IMR-90 (cell line): ENCODE measurements at regions not wholly inside any gene's neighbourhood (a gene's known extent, or its start where the extent isn't known, plus 50 kb on each side); places are given as distances from the start of the nearest gene placed in this dataset.

ENCODE experiments used
- ATAC-seq: fragments of 200-7000 bp; cut with Tn5 transposase; 2 replicates; pipeline ENCODE4 v1.9.1; 2020; ENCODE audit warnings: low read depth, mild to moderate bottlenecking, moderate library complexity
- BruUV-seq: library from RNA; stranded (reverse); fragments of 400-500 nt; replicated peaks from 2 replicates; lab custom pipeline; 2021; lab: Mats Ljungman, UMichigan
- CTCF ChIA-PET: fragments of 300-600 bp; formaldehyde crosslinking; extraction: SDS; loops from one replicate; lab custom pipeline; 2021; ENCODE audit warnings: antibody characterized with exemption; lab: Yijun Ruan, JAX
- POLR2A ChIA-PET: fragments of 300-600 bp; sonication (Branson Sonifier 250); formaldehyde crosslinking; loops from one replicate; lab custom pipeline; 2022; ENCODE audit warnings: antibody characterized with exemption; ENCODE audit not compliant: unreplicated experiment; lab: Charles Lee
- DNase-seq: peaks from one replicate; pipeline ENCODE4 v3.0.0; 2013
- H2AFZ ChIP-seq: replicated peaks from 2 replicates; pipeline ENCODE3; 2013; ENCODE audit warnings: low read length, mild to moderate bottlenecking; ENCODE audit not compliant: poor library complexity
- H2AK5ac ChIP-seq: 2 replicates; pipeline ENCODE4 v1.6.1; 2013; ENCODE audit warnings: low read depth, low read length, inconsistent platforms
- H2AK9ac ChIP-seq: replicated peaks from 2 replicates; pipeline ENCODE3; 2013; ENCODE audit warnings: mild to moderate bottlenecking, low read depth, low read length, moderate library complexity; ENCODE audit not compliant: poor library complexity
- H2BK120ac ChIP-seq: 2 replicates; pipeline ENCODE4 v1.6.1; 2013; ENCODE audit warnings: low read depth, low read length, inconsistent platforms
- H2BK15ac ChIP-seq: 3 replicates; pipeline ENCODE4 v1.6.1; 2013; ENCODE audit warnings: low read depth, low read length, inconsistent platforms
- H2BK20ac ChIP-seq: 2 replicates; pipeline ENCODE4 v1.6.1; 2013; ENCODE audit warnings: low read depth, mild to moderate bottlenecking, inconsistent platforms, low read length, moderate library complexity
- H2BK5ac ChIP-seq: 2 replicates; pipeline ENCODE4 v1.6.1; 2013; ENCODE audit warnings: mild to moderate bottlenecking, low read depth, low read length, inconsistent platforms; ENCODE audit not compliant: poor library complexity, severe bottlenecking
- H3K14ac ChIP-seq: replicated peaks from 2 replicates; pipeline ENCODE4 v1.6.1; 2013; ENCODE audit warnings: low read depth, low read length, inconsistent platforms
- H3K18ac ChIP-seq: 2 replicates; pipeline ENCODE4 v1.6.1; 2013; ENCODE audit warnings: low read depth, low read length, control low read depth
- H3K23ac ChIP-seq: 2 replicates; pipeline ENCODE4 v1.6.1; 2013; ENCODE audit warnings: low read depth, low read length, inconsistent platforms
- H3K27ac ChIP-seq: 2 replicates; pipeline ENCODE4 v1.5.1; 2013; ENCODE audit warnings: mild to moderate bottlenecking, control low read depth, low read length; ENCODE audit not compliant: insufficient read depth
- H3K27me3 ChIP-seq: 2 replicates; pipeline ENCODE4 v1.6.1; 2013; ENCODE audit warnings: low read length; ENCODE audit not compliant: control insufficient read depth, insufficient read depth
- H3K36me3 ChIP-seq: 2 replicates; pipeline ENCODE4 v1.6.1; 2013; ENCODE audit warnings: low read length, mixed read lengths; ENCODE audit not compliant: control insufficient read depth, insufficient read depth
- H3K4ac ChIP-seq: 2 replicates; pipeline ENCODE4 v1.6.1; 2013; ENCODE audit warnings: low read depth, low read length, inconsistent platforms
- H3K4me1 ChIP-seq: 2 replicates; pipeline ENCODE4 v1.6.1; 2013; ENCODE audit warnings: low read length, mixed read lengths; ENCODE audit not compliant: control insufficient read depth, insufficient read depth
- H3K4me2 ChIP-seq: 2 replicates; pipeline ENCODE4 v1.6.1; 2013; ENCODE audit warnings: low read depth, mild to moderate bottlenecking, control low read depth, low read length, moderate library complexity
- H3K4me3 ChIP-seq: 2 replicates; pipeline ENCODE4 v1.5.1; 2013; ENCODE audit warnings: low read depth, mild to moderate bottlenecking, control low read depth, low read length, moderate library complexity; ENCODE audit not compliant: insufficient read depth
- H3K56ac ChIP-seq: 2 replicates; pipeline ENCODE4 v1.6.1; 2013; ENCODE audit warnings: low read length, inconsistent platforms; ENCODE audit not compliant: insufficient read depth; ENCODE audit errors: extremely low read depth
- H3K79me1 ChIP-seq, 2 experiments: 2 replicates each; pipeline ENCODE4 v1.6.1; 2013; ENCODE audit warnings: low read length in 2 of 2, inconsistent platforms in 1 of 2, low read depth in 1 of 2
- H3K9ac ChIP-seq: 2 replicates; pipeline ENCODE4 v1.6.1; 2013; ENCODE audit warnings: low read depth, low read length, control low read depth
- H3K9me1 ChIP-seq: 2 replicates; pipeline ENCODE4 v1.6.1; 2013; ENCODE audit warnings: low read length, inconsistent platforms; ENCODE audit not compliant: insufficient read depth
- H3K9me3 ChIP-seq: 2 replicates; pipeline ENCODE4 v1.6.1; 2013; ENCODE audit warnings: low read length; ENCODE audit not compliant: control insufficient read depth, insufficient read depth
- H4K20me1 ChIP-seq: 2 replicates; pipeline ENCODE4 v1.6.1; 2013; ENCODE audit warnings: low read length, inconsistent platforms; ENCODE audit not compliant: insufficient read depth
- H4K5ac ChIP-seq: 2 replicates; pipeline ENCODE4 v1.6.1; 2013; ENCODE audit warnings: mild to moderate bottlenecking, low read depth, low read length, control low read depth
- H4K8ac ChIP-seq, 2 experiments: 2 replicates each; pipeline ENCODE4 v1.6.1; 2013; ENCODE audit warnings: low read depth in 2 of 2, low read length in 2 of 2, control low read depth in 1 of 2, inconsistent platforms in 1 of 2
- H4K91ac ChIP-seq: 2 replicates; pipeline ENCODE4 v1.6.1; 2013; ENCODE audit warnings: low read depth, low read length, inconsistent platforms; ENCODE audit not compliant: insufficient read depth
- BHLHE40 ChIP-seq: fragments of 150-350 bp; IDR thresholded peaks from 2 replicates; pipeline ENCODE4 v1.6.1; 2016; ENCODE audit warnings: mild to moderate bottlenecking, low read depth, low read length
- CHD1 ChIP-seq: IDR thresholded peaks from 2 replicates; pipeline ENCODE4 v1.6.1; 2012; ENCODE audit warnings: low read depth, low read length, improper control_type of control experiment
- MAZ ChIP-seq: IDR thresholded peaks from 2 replicates; pipeline ENCODE4 v1.6.1; 2012; ENCODE audit warnings: low read depth, mild to moderate bottlenecking, low read length, improper control_type of control experiment, moderate library complexity, borderline replicate concordance
- POLR2A ChIP-seq: IDR thresholded peaks from 2 replicates; pipeline ENCODE4 v1.6.1; 2012; ENCODE audit warnings: mild to moderate bottlenecking, low read depth, low read length
- RAD21 ChIP-seq: IDR thresholded peaks from 2 replicates; pipeline ENCODE4 v1.6.1; 2012; ENCODE audit warnings: low read length, improper control_type of control experiment
- SMC3 ChIP-seq: fragments of 150-350 bp; IDR thresholded peaks from 2 replicates; pipeline ENCODE4 v1.6.1; 2016; ENCODE audit warnings: low read depth, mild to moderate bottlenecking, antibody characterized with exemption, low read length, moderate library complexity
- WGBS, 2 experiments: methylation state at CpG; one replicate each; pipeline versions ENCODE4 v1.1.5 to v1.1.7; 2013; ENCODE audit warnings: missing lambda C conversion rate in 2 of 2; ENCODE audit not compliant: insufficient read length in 1 of 2; ENCODE audit errors: extremely low coverage in 2 of 2; 5-methylcytosine and 5-hydroxymethylcytosine counted together
- dilution Hi-C: fragments of 300-500 bp; cut with HindIII; formaldehyde crosslinking; loops from one replicate; pipeline ENCODE4 v1.14.3; 2018; ENCODE audit warnings: low sequenced_read_pairs; ENCODE audit not compliant: unreplicated experiment
- in situ Hi-C: fragments of 300-500 bp; cut with MboI; formaldehyde crosslinking; loops from 3 replicates; pipeline ENCODE4 v1.14.3; 2019; ENCODE audit warnings: low sequenced_read_pairs, inconsistent platforms, mixed read lengths
- intact Hi-C: fragments of 100-400 bp; cut with micrococcal nuclease; formaldehyde crosslinking; loops from 2 replicates; pipeline ENCODE4 v1.10.0; 2022
- TF ChIP-seq, protein P1 (sequence below): fragments of 150-350 bp; IDR thresholded peaks from 2 replicates; pipeline ENCODE4 v1.6.1; 2016; ENCODE audit warnings: low read depth, mild to moderate bottlenecking, low read length, moderate library complexity, borderline replicate concordance

DNA sequence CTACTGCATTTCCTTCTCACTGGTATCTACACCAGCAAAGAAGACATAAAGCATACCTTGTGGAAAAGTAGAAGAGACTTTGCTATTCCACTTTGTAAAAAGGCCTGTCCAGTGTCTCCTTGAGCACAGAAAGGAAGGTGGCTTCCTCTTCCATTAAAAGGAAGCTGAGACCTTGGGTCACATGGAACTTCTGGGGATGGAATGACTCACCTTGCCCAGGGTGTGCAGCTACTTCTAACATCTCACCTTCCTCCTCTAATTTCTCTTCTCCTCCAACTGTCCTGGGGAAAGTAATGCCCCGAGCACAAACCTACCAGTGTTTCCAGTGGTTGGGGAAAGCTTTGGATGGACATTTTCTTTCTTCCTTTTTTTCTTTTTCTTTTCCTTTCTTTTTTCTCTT, 848.8 kb upstream of the MAP3K7 start:
- ATAC-seq (no peak), DNase-seq (no peak)
- Histone ChIP-seq H3K4me3 (no peak overlapping the region), H3K4me2 (no peak overlapping the region), H3K9me1 (peaks cover 3% of the 10 kb centered on the region; the same call in 1 of the 2 replicates), H3K56ac (no peak overlapping the region), H3K9ac (no peak overlapping the region), H3K79me1 (no peaks in the 10 kb centered on the region), H4K91ac (peak overlapping the region; percentile 78), H4K8ac (peak overlapping the region in 1 of 2 experiments; percentile 58; a peak in 2 of 4 replicates), H3K27me3 (no peaks in the 10 kb centered on the region), H2BK15ac (peak overlapping the region; percentile 98), H2BK120ac (peak overlapping the region; percentile 92), H3K23ac (peak overlapping the region; percentile 59), H4K20me1 (no peaks in the 10 kb centered on the region), H2BK5ac (no peak overlapping the region), H2BK20ac (peak overlapping the region; percentile 79), H3K18ac (peak overlapping the region; percentile 90), H3K4me1 (peaks cover 16% of the 10 kb centered on the region), H3K9me3 (no peaks in the 10 kb centered on the region), H3K36me3 (no peaks in the 10 kb centered on the region), H4K5ac (peak overlapping the region; percentile 95), H3K14ac (peak overlapping the region; percentile 80), H3K27ac (no peak overlapping the region), H3K4ac (peak overlapping the region; percentile 82), H2AFZ (no peak overlapping the region), H2AK9ac (no peak overlapping the region), H2AK5ac (peak overlapping the region; percentile 57; the same call in 1 of the 2 replicates)
- intact Hi-C loops (loop anchor here (5.0 to 10.0 kb wide), 4 partner anchors 78 to 1979 kb away; partner anchors contain the start of gene EPHA7), dilution Hi-C loops (no loop called here), in situ Hi-C loops (no loop called here)
- BruUV-seq: no TSS peak
- POLR2A ChIA-PET: interaction anchor here (0.6 kb wide), 1 partner anchor 452 kb away, joined by 9 read pairs; no protein-coding TSS in a partner anchor
- CTCF ChIA-PET: interaction anchor here (0.6 kb wide), 1 partner anchor 30 kb away, joined by 4 read pairs; no protein-coding TSS in a partner anchor
- WGBS, 2 experiments: no CpG with 5 or more reads among the region's 1 CpG
- no peak for TF ChIP-seq RAD21
- TF ChIP-seq MAZ: no peak
- TF ChIP-seq, protein P1, sequence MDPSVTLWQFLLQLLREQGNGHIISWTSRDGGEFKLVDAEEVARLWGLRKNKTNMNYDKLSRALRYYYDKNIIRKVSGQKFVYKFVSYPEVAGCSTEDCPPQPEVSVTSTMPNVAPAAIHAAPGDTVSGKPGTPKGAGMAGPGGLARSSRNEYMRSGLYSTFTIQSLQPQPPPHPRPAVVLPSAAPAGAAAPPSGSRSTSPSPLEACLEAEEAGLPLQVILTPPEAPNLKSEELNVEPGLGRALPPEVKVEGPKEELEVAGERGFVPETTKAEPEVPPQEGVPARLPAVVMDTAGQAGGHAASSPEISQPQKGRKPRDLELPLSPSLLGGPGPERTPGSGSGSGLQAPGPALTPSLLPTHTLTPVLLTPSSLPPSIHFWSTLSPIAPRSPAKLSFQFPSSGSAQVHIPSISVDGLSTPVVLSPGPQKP: no peak
- no peak for TF ChIP-seq BHLHE40
- no peak for TF ChIP-seq SMC3
- no peak for TF ChIP-seq POLR2A
- TF ChIP-seq CHD1: no peak
